Stomach (tissue), 8 donors: ENCODE measurements at regions not wholly inside any gene's neighbourhood (a gene's known extent, or its start where the extent isn't known, plus 50 kb on each side); places are given as distances from the start of the nearest gene placed in this dataset.
"Not testable (repeated sequence)": the region's sequence is repeated elsewhere in the genome, so short reads cannot be mapped to it uniquely, and the experiment has no call there.

Source experiments
- DNase-seq, 2 donors: peaks; one replicate each; pipeline versions ENCODE4 v3.0.0 to v3.0.0-alpha.2; 2013 to 2019
- H3K27ac ChIP-seq, 5 donors: fragments of 200-600 bp in 4 of 5; sonication (generic) in 4 of 5; one replicate each; pipeline ENCODE4 v1.5.1; 2013 to 2019; ENCODE audit warnings: mild to moderate bottlenecking in 1 of 5, moderate library complexity in 1 of 5
- H3K27me3 ChIP-seq, 3 donors: fragments of 200-600 bp; sonication (generic); one replicate each; pipeline ENCODE4 v1.5.1; 2017 to 2019; ENCODE audit warnings: mixed run types in 1 of 3
- H3K36me3 ChIP-seq, 4 donors: fragments of 200-600 bp; sonication (generic); 1 replicate in 3 of 4; 2 replicates in 1 of 4; pipeline ENCODE4 v1.5.1; 2016 to 2019
- H3K4me1 ChIP-seq, 4 donors: fragments of 200-600 bp; sonication (generic); one replicate each; pipeline ENCODE4 v1.5.1; 2016 to 2019
- H3K4me3 ChIP-seq, 4 donors: fragments of 200-600 bp; sonication (generic) in 3 of 4; one replicate each; pipeline ENCODE4 v1.5.1; 2016 to 2019; ENCODE audit warnings: mild to moderate bottlenecking in 1 of 4
- H3K9me3 ChIP-seq, 4 donors: fragments of 200-600 bp; sonication (generic); one replicate each; pipeline ENCODE4 v1.5.1; 2016 to 2019
- CTCF ChIP-seq, 7 experiments: fragments of 450-650 bp in 4 of 7; fragments of 200-600 bp in 3 of 7; sonication (generic) in 3 of 7; IDR thresholded peaks; one replicate each; pipeline ENCODE4 v1.5.1; 2016 to 2019; ENCODE audit warnings: antibody characterized with exemption in 7 of 7, control low read depth in 2 of 7, mild to moderate bottlenecking in 1 of 7
- EP300 ChIP-seq: sonication (generic); formaldehyde crosslinking; IDR thresholded peaks from one replicate; pipeline ENCODE4 v1.6.1; 2017; ENCODE audit warnings: antibody characterized with exemption
- POLR2A ChIP-seq, 4 donors: fragments of 450-650 bp; IDR thresholded peaks; one replicate each; pipeline ENCODE4 v1.6.1; 2016; ENCODE audit warnings: antibody characterized with exemption in 4 of 4, control low read depth in 2 of 4, mild to moderate bottlenecking in 1 of 4, moderate library complexity in 1 of 4
- POLR2AphosphoS5 ChIP-seq, 3 donors: sonication (generic); formaldehyde crosslinking; IDR thresholded peaks; one replicate each; pipeline ENCODE4 v1.6.1; 2016; ENCODE audit warnings: antibody characterized with exemption in 3 of 3
- WGBS, 5 donors: extraction: QIAGEN DNeasy Blood & Tissue Kit in 3 of 5; methylation state at CpG; one replicate each; pipeline versions ENCODE4 v1.1.5 to v1.1.7; 2013 to 2018; 5-methylcytosine and 5-hydroxymethylcytosine counted together
- intact Hi-C: fragments of 100-400 bp; cut with DNase I; formaldehyde crosslinking; loops from one replicate; pipeline ENCODE4 v1.15.1; 2023; ENCODE audit warnings: low total_unique reads
- donor health status: healthy with polysubstance abuse.
- donor health status: Bipolar disorder and iron deficiency.
- donor health status: healthy.

GRCh38 chr7:49020145-49020544 lies 95.8 kb downstream of the CDC14C start:
- TF ChIP-seq POLR2A (IDR thresholded peaks at IDR 0.05) (no peak), POLR2AphosphoS5 (IDR thresholded peaks at IDR 0.05) (no peak), CTCF (IDR thresholded peaks at IDR 0.05) (no peak), EP300 (no peak)

DNA sequence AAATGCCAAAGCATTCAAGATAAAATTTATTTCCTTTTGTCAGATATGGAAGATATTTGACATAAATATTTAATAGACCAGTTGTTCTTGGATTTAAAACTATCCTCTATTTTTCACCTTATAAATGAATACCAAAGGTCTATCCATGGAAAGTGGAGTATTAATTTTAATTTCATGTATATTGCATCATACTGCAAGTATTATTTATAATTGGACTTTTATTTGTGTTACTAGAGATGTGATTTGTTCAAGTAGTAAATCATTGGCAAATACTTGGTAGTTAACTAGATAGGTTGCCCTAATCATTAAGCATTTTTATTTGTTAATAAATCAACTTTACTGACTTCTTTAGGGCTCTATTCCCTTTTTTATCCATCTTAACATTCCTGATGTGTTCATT lies 98.1 kb downstream of the CDC14C start:
- Histone ChIP-seq H3K27ac (no peak overlapping the region), H3K27me3 (no peaks in the 10 kb centered on the region), H3K36me3 (no peaks in the 10 kb centered on the region), H3K4me1 (no peaks in the 10 kb centered on the region), H3K4me3 (no peak overlapping the region), H3K9me3 (no peaks in the 10 kb centered on the region)
- TF ChIP-seq CTCF (IDR thresholded peaks at IDR 0.05) (no peak), EP300 (no peak), POLR2A (IDR thresholded peaks at IDR 0.05) (no peak), POLR2AphosphoS5 (IDR thresholded peaks at IDR 0.05) (no peak)
- no peak for DNase-seq
- intact Hi-C loops: no loop called here

More at GRCh38 chr7:49020145-49020544, 95.8 kb downstream of the CDC14C start:
- DNase-seq: no peak
- H3K36me3 ChIP-seq: no peaks in the 10 kb centered on the region
- intact Hi-C loops: no loop called here
- WGBS, 5 donors: 68 to 86% (median 83%) methylated on average over 4 of the region's 4 CpGs
- no peak overlapping the region for H3K27ac ChIP-seq
- peaks cover 0 to 11% (median 4%) of the 10 kb centered on the region in 4 donors for H3K9me3 ChIP-seq
- H3K27me3 ChIP-seq: no peaks in the 10 kb centered on the region
- no peaks in the 10 kb centered on the region for H3K4me1 ChIP-seq
- H3K4me3 ChIP-seq: no peak overlapping the region

GRCh38 chr7:49023345-49024328 lies 99.3 kb downstream of the CDC14C start:
- Histone ChIP-seq H3K9me3 (no peaks in the 10 kb centered on the region), H3K36me3 (no peaks in the 10 kb centered on the region), H3K4me3 (no peak overlapping the region), H3K27me3 (no peaks in the 10 kb centered on the region), H3K4me1 (no peaks in the 10 kb centered on the region), H3K27ac (no peak overlapping the region)
- intact Hi-C loops: no loop called here
- TF ChIP-seq CTCF (IDR thresholded peaks at IDR 0.05): no peak
- TF ChIP-seq POLR2A (IDR thresholded peaks at IDR 0.05): no peak
- no peak for TF ChIP-seq EP300
- TF ChIP-seq POLR2AphosphoS5 (IDR thresholded peaks at IDR 0.05): no peak
- peak in 1 of 2 donors; percentile 7 for DNase-seq
- 62 to 75% (median 65%) methylated on average over 9 of the region's 9 CpGs for WGBS, 5 donors

DNA sequence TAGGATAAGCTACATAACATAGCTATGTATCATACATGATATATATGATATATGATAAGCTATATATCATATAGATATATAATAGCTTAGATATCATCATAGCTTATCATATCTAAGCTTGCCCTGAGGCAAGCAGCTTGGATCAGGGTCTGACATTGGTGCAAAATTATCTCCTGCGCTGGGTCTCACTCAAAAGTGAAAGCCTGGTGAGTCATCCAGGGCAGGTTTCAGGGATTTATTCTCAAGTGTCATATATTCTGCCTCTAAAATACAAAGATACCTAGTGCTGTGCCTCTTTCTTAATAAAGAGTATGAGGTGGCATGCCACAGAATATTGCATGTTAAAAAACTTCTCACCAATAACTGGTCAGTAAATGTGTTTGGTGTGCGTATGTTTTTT lies 105.9 kb downstream of the CDC14C start:
- 67 to 86% (median 79%) methylated on average over 2 of the region's 2 CpGs for WGBS, 5 donors
- DNase-seq: no peak
- Histone ChIP-seq H3K27me3 (no peaks in the 10 kb centered on the region), H3K9me3 (no peaks in the 10 kb centered on the region), H3K27ac (no peak overlapping the region), H3K4me3 (no peak overlapping the region), H3K4me1 (no peaks in the 10 kb centered on the region), H3K36me3 (no peaks in the 10 kb centered on the region)
- TF ChIP-seq CTCF (IDR thresholded peaks at IDR 0.05) (no peak), POLR2A (IDR thresholded peaks at IDR 0.05) (no peak), EP300 (no peak), POLR2AphosphoS5 (IDR thresholded peaks at IDR 0.05) (no peak)
- intact Hi-C loops: no loop called here

DNA sequence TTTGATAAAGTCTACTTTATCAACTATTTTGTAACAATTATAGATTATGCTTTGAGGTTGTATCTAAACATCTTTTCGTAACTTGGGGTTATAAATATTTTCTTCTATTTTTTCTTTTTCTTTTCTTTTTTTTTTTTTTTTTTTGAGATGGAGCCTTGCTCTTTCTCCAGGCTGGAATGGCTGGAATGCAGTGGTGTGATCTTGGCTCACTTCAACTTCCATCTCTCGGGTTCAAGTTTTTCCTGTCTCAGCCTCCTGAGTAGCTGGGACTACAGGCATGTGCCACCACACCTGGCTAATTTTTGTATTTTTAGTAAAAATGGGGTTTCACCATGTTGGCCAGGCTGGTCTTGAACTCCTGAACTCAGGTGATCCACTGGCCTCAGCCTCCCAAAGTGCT lies 108.8 kb downstream of the CDC14C start:
- H3K4me1 ChIP-seq, H3K9me3 ChIP-seq, H3K27me3 ChIP-seq, H3K36me3 ChIP-seq, intact Hi-C loops, DNase-seq, H3K27ac ChIP-seq, H3K4me3 ChIP-seq: not testable (repeated sequence)
- WGBS, 5 donors: 83 to 100% (median 91%) methylated on average over 2 of the region's 2 CpGs
